ENCODE measurements at regions not wholly inside any gene's neighbourhood (a gene's known extent, or its start where the extent isn't known, plus 50 kb on each side); places are given as distances from the start of the nearest gene placed in this dataset.

DNA sequence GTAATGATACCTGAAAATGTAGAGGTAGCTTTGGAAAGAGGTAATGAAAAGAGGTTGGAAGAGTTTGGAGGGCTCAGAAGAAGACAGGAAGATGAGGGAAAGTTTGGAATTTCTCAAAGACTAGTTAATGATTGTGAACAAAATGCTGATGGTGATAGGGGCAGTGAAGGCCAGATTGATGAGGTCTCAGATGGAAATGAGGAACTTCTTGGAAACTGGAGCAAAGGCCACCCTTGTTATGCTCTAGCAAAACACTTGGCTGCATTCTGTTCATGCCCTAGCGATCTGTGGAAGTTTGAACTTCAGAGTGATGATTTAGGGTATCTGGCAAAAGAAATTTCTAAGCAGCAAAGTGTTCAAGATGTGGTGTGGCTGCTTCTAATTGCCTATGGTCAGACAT lies 161.2 kb upstream of the SPEF2 start:
- TF ChIP-seq, protein P1, sequence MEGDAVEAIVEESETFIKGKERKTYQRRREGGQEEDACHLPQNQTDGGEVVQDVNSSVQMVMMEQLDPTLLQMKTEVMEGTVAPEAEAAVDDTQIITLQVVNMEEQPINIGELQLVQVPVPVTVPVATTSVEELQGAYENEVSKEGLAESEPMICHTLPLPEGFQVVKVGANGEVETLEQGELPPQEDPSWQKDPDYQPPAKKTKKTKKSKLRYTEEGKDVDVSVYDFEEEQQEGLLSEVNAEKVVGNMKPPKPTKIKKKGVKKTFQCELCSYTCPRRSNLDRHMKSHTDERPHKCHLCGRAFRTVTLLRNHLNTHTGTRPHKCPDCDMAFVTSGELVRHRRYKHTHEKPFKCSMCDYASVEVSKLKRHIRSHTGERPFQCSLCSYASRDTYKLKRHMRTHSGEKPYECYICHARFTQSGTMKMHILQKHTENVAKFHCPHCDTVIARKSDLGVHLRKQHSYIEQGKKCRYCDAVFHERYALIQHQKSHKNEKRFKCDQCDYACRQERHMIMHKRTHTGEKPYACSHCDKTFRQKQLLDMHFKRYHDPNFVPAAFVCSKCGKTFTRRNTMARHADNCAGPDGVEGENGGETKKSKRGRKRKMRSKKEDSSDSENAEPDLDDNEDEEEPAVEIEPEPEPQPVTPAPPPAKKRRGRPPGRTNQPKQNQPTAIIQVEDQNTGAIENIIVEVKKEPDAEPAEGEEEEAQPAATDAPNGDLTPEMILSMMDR (IDR thresholded peaks at IDR 0.05), result no peak
- no peak for TF ChIP-seq POLR2A (IDR thresholded peaks at IDR 0.05)
- TF ChIP-seq POLR2AphosphoS5 (IDR thresholded peaks at IDR 0.05), result no peak

All from breast epithelium (tissue), 3 donors.